GM18520 (cell line): ENCODE measurements at regions not wholly inside any gene's neighbourhood (a gene's known extent, or its start where the extent isn't known, plus 50 kb on each side); places are given as distances from the start of the nearest gene placed in this dataset.

Experiments
- ATAC-seq: cut with Tn5 transposase; IDR thresholded peaks from one replicate; pipeline ENCODE4 v1.9.1; 2021; ENCODE audit not compliant: unreplicated experiment

GRCh38 chr2:5950736-5951135 lies 258.6 kb downstream of the SOX11 start:
- no peak for ATAC-seq

- ATAC-seq: no peak
Measured at GRCh38 chr2:5951471-5951870, 259.3 kb downstream of the SOX11 start.

GRCh38 chr2:5953525-5953924 lies 261.3 kb downstream of the SOX11 start:
- no peak for ATAC-seq

- no peak for ATAC-seq
Measured at GRCh38 chr2:5954509-5954908, 262.3 kb downstream of the SOX11 start.

GRCh38 chr2:5955921-5956320 lies 263.7 kb downstream of the SOX11 start:
- ATAC-seq: no peak

GRCh38 chr2:5959836-5960820 lies 267.9 kb downstream of the SOX11 start:
- no peak for ATAC-seq

- no peak for ATAC-seq
Measured at GRCh38 chr2:5967506-5967905, 275.3 kb downstream of the SOX11 start.

GRCh38 chr2:5969303-5969702 lies 277.1 kb downstream of the SOX11 start:
- no peak for ATAC-seq

GRCh38 chr2:5970347-5970746 lies 278.2 kb downstream of the SOX11 start:
- ATAC-seq: no peak

- ATAC-seq: no peak
Measured at GRCh38 chr2:5974477-5974876, 282.3 kb downstream of the SOX11 start.

GRCh38 chr2:5975401-5975800 lies 283.2 kb downstream of the SOX11 start:
- no peak for ATAC-seq

- no peak for ATAC-seq
Measured at GRCh38 chr2:5976531-5977065, 284.4 kb downstream of the SOX11 start.

GRCh38 chr2:5977477-5977876 lies 285.3 kb downstream of the SOX11 start:
- ATAC-seq: no peak

GRCh38 chr2:5978131-5978751 lies 286.1 kb downstream of the SOX11 start:
- no peak for ATAC-seq

GRCh38 chr2:5980450-5981190 lies 288.4 kb downstream of the SOX11 start:
- ATAC-seq: no peak

GRCh38 chr2:5982193-5982902 lies 290.2 kb downstream of the SOX11 start:
- no peak for ATAC-seq

- no peak for ATAC-seq
Measured at GRCh38 chr2:5982903-5983265, 290.7 kb downstream of the SOX11 start.

- ATAC-seq: no peak
Measured at GRCh38 chr2:5983511-5984272, 291.5 kb downstream of the SOX11 start.

GRCh38 chr2:5984273-5984655 lies 292.1 kb downstream of the SOX11 start:
- ATAC-seq: no peak

- ATAC-seq: no peak
Measured at GRCh38 chr2:5984946-5985345, 292.8 kb downstream of the SOX11 start.
